Neuronal stem cell (in vitro differentiated cells): ENCODE measurements at regions not wholly inside any gene's neighbourhood (a gene's known extent, or its start where the extent isn't known, plus 50 kb on each side); places are given as distances from the start of the nearest gene placed in this dataset.

Source experiments
- DNase-seq: peaks from one replicate; pipeline ENCODE4 v3.0.0-alpha.2; 2013; ENCODE audit warnings: low spot score
- H2AFZ ChIP-seq: one replicate; pipeline ENCODE4 v1.6.1; 2013; ENCODE audit warnings: mild to moderate bottlenecking, low read length, inconsistent platforms
- H2AK5ac ChIP-seq: 2 replicates; pipeline ENCODE4 v1.6.1; 2013; ENCODE audit warnings: low read depth, mild to moderate bottlenecking, inconsistent platforms, low read length, moderate library complexity, mixed read lengths
- H2BK120ac ChIP-seq: 2 replicates; pipeline ENCODE4 v1.6.1; 2013; ENCODE audit warnings: low read depth, mild to moderate bottlenecking, inconsistent platforms, low read length, moderate library complexity, mixed read lengths
- H2BK12ac ChIP-seq: one replicate; pipeline ENCODE4 v1.6.1; 2013; ENCODE audit warnings: low read length, inconsistent platforms
- H2BK15ac ChIP-seq: 2 replicates; pipeline ENCODE4 v1.6.1; 2013; ENCODE audit warnings: mild to moderate bottlenecking, low read length, inconsistent platforms, mixed read lengths
- H2BK5ac ChIP-seq: one replicate; pipeline ENCODE4 v1.6.1; 2013; ENCODE audit warnings: inconsistent platforms, mild to moderate bottlenecking, low read length, moderate library complexity
- H3K14ac ChIP-seq: one replicate; pipeline ENCODE4 v1.6.1; 2013; ENCODE audit warnings: low read length, inconsistent platforms
- H3K18ac ChIP-seq: 2 replicates; pipeline ENCODE4 v1.6.1; 2013; ENCODE audit warnings: low read length, inconsistent platforms
- H3K23ac ChIP-seq: 2 replicates; pipeline ENCODE4 v1.6.1; 2013; ENCODE audit warnings: low read depth, mild to moderate bottlenecking, mixed read lengths, low read length, inconsistent platforms; ENCODE audit not compliant: poor library complexity
- H3K27ac ChIP-seq: replicated peaks from 3 replicates; pipeline ENCODE4 v1.5.1; 2013; ENCODE audit warnings: low read length, inconsistent platforms
- H3K27me3 ChIP-seq, 3 experiments: 2 replicates each; pipeline ENCODE4 v1.6.1; 2013; ENCODE audit warnings: low read length in 3 of 3, mild to moderate bottlenecking in 2 of 3, inconsistent platforms in 1 of 3, low read depth in 1 of 3, mixed read lengths in 1 of 3, moderate library complexity in 1 of 3; ENCODE audit not compliant: control insufficient read depth in 3 of 3, insufficient read depth in 3 of 3
- H3K36me3 ChIP-seq, 2 donors: replicated peaks in 1 of 2; 2 replicates each; pipeline ENCODE4 v1.6.1; 2013; ENCODE audit warnings: low read length in 2 of 2; ENCODE audit not compliant: control insufficient read depth in 2 of 2, insufficient read depth in 2 of 2
- H3K4ac ChIP-seq: 2 replicates; pipeline ENCODE4 v1.6.1; 2013; ENCODE audit warnings: inconsistent platforms, mild to moderate bottlenecking, low read length, moderate library complexity
- H3K4me1 ChIP-seq, 2 donors: 1 replicate in 1 of 2; 2 replicates in 1 of 2; pipeline ENCODE4 v1.6.1; 2013; ENCODE audit warnings: low read length in 2 of 2, low read depth in 1 of 2; ENCODE audit not compliant: control insufficient read depth in 2 of 2, insufficient read depth in 1 of 2
- H3K4me2 ChIP-seq: one replicate; pipeline ENCODE4 v1.6.1; 2013; ENCODE audit warnings: mild to moderate bottlenecking, low read length, inconsistent platforms; ENCODE audit not compliant: insufficient read depth, poor library complexity, severe bottlenecking
- H3K4me3 ChIP-seq, 2 donors: 2 replicates each; pipeline ENCODE4 v1.5.1; 2013; ENCODE audit warnings: low read length in 2 of 2, mild to moderate bottlenecking in 2 of 2, inconsistent platforms in 1 of 2, moderate library complexity in 1 of 2
- H3K79me1 ChIP-seq: one replicate; pipeline ENCODE4 v1.6.1; 2013; ENCODE audit warnings: low read depth, mild to moderate bottlenecking, inconsistent platforms, low read length, moderate library complexity
- H3K9ac ChIP-seq: one replicate; pipeline ENCODE4 v1.6.1; 2013; ENCODE audit warnings: mild to moderate bottlenecking, low read depth, low read length, inconsistent platforms; ENCODE audit not compliant: poor library complexity
- H3K9me3 ChIP-seq, 2 donors: replicated peaks in 1 of 2; 2 replicates each; pipeline versions ENCODE3 to v1.6.1; 2013; ENCODE audit warnings: low read length in 2 of 2, mild to moderate bottlenecking in 2 of 2, inconsistent platforms in 1 of 2, low read depth in 1 of 2, mixed read lengths in 1 of 2, moderate library complexity in 1 of 2; ENCODE audit not compliant: control insufficient read depth in 2 of 2, insufficient read depth in 1 of 2
- H4K8ac ChIP-seq: one replicate; pipeline ENCODE4 v1.6.1; 2013; ENCODE audit warnings: low read depth, mild to moderate bottlenecking, inconsistent platforms, low read length, moderate library complexity
- H4K91ac ChIP-seq: one replicate; pipeline ENCODE4 v1.6.1; 2013; ENCODE audit warnings: low read length, low read depth, mild to moderate bottlenecking, inconsistent platforms; ENCODE audit not compliant: poor library complexity
- WGBS, 2 donors: extraction: QIAGEN DNeasy Blood & Tissue Kit; methylation state at CpG; one replicate each; pipeline ENCODE4 v1.1.7; 2013; ENCODE audit warnings: missing lambda C conversion rate in 2 of 2, mixed read lengths in 1 of 2; ENCODE audit not compliant: insufficient read length in 2 of 2, insufficient replicate concordance in 1 of 2; ENCODE audit errors: extremely low coverage in 2 of 2; 5-methylcytosine and 5-hydroxymethylcytosine counted together

GRCh38 chr5:56313004-56313531, 79.9 kb upstream of the ANKRD55 start:
- Histone ChIP-seq H3K9me3 (no peaks in the 10 kb centered on the region), H3K23ac (no peak overlapping the region), H3K36me3 (no peaks in the 10 kb centered on the region), H2BK15ac (no peak overlapping the region), H3K79me1 (no peaks in the 10 kb centered on the region), H3K4me2 (no peak overlapping the region), H2BK5ac (no peak overlapping the region), H2BK12ac (no peak overlapping the region), H3K4me3 (no peak overlapping the region), H2BK120ac (no peak overlapping the region), H3K27ac (no peak overlapping the region), H2AK5ac (no peak overlapping the region), H3K14ac (no peak overlapping the region), H3K18ac (no peak overlapping the region), H4K8ac (no peak overlapping the region), H3K4me1 (no peaks in the 10 kb centered on the region), H4K91ac (no peak overlapping the region), H2AFZ (no peak overlapping the region), H3K27me3 (no peaks in the 10 kb centered on the region), H3K4ac (no peak overlapping the region), H3K9ac (no peak overlapping the region)
- WGBS, 2 donors = no CpG with 5 or more reads among the region's 5 CpGs
- no peak for DNase-seq

DNA sequence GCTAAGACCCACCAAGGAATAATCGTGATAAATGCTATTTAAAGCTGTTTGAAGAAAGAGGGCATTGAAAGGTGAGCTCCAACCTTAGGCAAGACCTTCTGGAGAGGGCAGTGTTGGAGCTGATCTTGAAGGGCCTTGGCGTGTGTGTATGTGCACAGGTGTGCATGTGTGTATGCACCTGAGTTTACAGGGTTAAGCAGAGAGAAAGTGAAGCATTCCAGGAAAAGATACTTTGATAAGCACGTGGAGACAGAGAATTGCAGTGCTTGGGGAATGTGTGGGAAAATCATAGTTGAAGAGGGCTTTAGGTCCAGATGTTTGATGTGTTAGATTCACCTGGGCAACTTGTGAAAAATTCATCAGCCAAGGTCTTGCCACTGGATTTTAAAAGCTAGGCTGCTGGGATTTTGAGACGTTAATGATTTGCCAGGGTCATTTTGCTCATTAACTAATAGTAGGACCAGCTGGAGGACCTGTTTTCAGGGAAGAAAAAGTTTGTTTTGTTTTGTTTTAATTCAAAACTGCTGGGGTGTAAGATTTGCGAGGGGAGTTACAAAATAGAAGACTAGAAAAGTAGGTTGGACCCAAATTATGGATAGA, 78.3 kb upstream of the ANKRD55 start:
- Histone ChIP-seq H3K27ac (no peak overlapping the region), H3K27me3 (no peaks in the 10 kb centered on the region)
- 100% methylated on average over 1 of the region's 5 CpGs; no CpG with 5 or more reads in 1 of the 2 donors for WGBS, 2 donors

GRCh38 chr5:56310711-56311204, 77.6 kb upstream of the ANKRD55 start:
- Histone ChIP-seq H3K4me3 (no peak overlapping the region), H2BK12ac (no peak overlapping the region), H3K9me3 (peaks cover 0 to 3% of the 10 kb centered on the region in 2 donors), H2AFZ (no peak overlapping the region), H3K18ac (no peak overlapping the region), H3K23ac (no peak overlapping the region), H3K14ac (no peak overlapping the region), H2BK5ac (no peak overlapping the region), H3K9ac (no peak overlapping the region), H3K4me1 (no peaks in the 10 kb centered on the region), H3K27me3 (no peaks in the 10 kb centered on the region), H3K4ac (no peak overlapping the region), H2BK120ac (no peak overlapping the region), H3K36me3 (no peaks in the 10 kb centered on the region), H4K8ac (no peak overlapping the region), H3K79me1 (no peaks in the 10 kb centered on the region), H3K27ac (no peak overlapping the region), H2AK5ac (no peak overlapping the region), H2BK15ac (no peak overlapping the region), H3K4me2 (no peak overlapping the region), H4K91ac (no peak overlapping the region)
- no CpG with 5 or more reads among the region's 7 CpGs for WGBS, 2 donors
- DNase-seq = no peak

More for the DNA sequence above, 78.3 kb upstream of the ANKRD55 start:
- no peak overlapping the region for H2AFZ ChIP-seq
- H2AK5ac ChIP-seq = no peak overlapping the region
- H3K9me3 ChIP-seq = peaks cover 0 to 3% of the 10 kb centered on the region in 2 donors
- H2BK120ac ChIP-seq = no peak overlapping the region
- H3K4me2 ChIP-seq = no peak overlapping the region
- no peaks in the 10 kb centered on the region for H3K4me1 ChIP-seq
- no peak overlapping the region for H3K9ac ChIP-seq
- H2BK5ac ChIP-seq = no peak overlapping the region
- H4K91ac ChIP-seq = no peak overlapping the region
- H3K79me1 ChIP-seq = no peaks in the 10 kb centered on the region
- H3K14ac ChIP-seq = no peak overlapping the region
- no peak overlapping the region for H3K23ac ChIP-seq
- no peaks in the 10 kb centered on the region for H3K36me3 ChIP-seq
- no peak overlapping the region for H3K18ac ChIP-seq
- no peak for DNase-seq
- no peak overlapping the region for H3K4ac ChIP-seq
- no peak overlapping the region for H2BK12ac ChIP-seq
- H2BK15ac ChIP-seq = no peak overlapping the region
- no peak overlapping the region for H4K8ac ChIP-seq
- no peak overlapping the region for H3K4me3 ChIP-seq

DNA sequence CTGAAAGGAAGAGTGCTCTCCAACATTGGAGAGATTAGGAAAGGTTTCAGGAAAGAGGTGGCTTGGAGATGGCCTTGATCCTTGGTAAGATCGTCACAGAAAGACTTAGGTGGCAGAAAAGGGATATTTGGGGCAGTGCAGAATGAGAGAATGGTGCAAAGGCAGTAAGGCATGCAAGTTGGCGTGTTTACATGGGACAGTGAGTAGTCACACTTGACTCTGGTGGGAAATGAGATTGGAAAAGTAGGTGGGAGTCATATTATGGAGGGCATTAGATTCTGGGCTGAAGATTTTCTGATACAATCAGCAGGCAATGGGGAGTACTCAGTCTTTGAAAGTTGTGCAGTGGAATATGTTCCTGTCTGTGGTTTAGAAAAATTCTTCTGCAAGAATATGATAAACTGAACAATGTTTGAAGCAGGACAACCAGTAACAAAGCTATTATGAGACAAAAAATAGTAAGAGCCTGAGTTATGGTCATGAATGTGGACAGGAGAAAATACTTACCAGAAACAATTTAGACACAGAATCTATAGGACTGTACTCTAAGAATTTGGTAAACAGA, 76.2 kb upstream of the ANKRD55 start:
- H3K4me3 ChIP-seq = no peak overlapping the region

More for the DNA sequence above, 76.2 kb upstream of the ANKRD55 start:
- H3K14ac ChIP-seq = no peak overlapping the region
- H3K9me3 ChIP-seq = peaks cover 0 to 3% of the 10 kb centered on the region in 2 donors
- no CpG with 5 or more reads among the region's 2 CpGs for WGBS, 2 donors
- H3K79me1 ChIP-seq = no peaks in the 10 kb centered on the region
- no peak overlapping the region for H3K4ac ChIP-seq
- H4K91ac ChIP-seq = no peak overlapping the region
- H3K4me1 ChIP-seq = no peaks in the 10 kb centered on the region
- no peak overlapping the region for H2BK12ac ChIP-seq
- H3K23ac ChIP-seq = no peak overlapping the region
- no peak overlapping the region for H3K9ac ChIP-seq
- no peak overlapping the region for H3K27ac ChIP-seq
- H3K4me2 ChIP-seq = no peak overlapping the region
- no peak overlapping the region for H2BK5ac ChIP-seq
- H3K18ac ChIP-seq = no peak overlapping the region
- H3K27me3 ChIP-seq = no peaks in the 10 kb centered on the region
- H2AFZ ChIP-seq = no peak overlapping the region
- no peak for DNase-seq
- no peak overlapping the region for H2BK15ac ChIP-seq
- no peak overlapping the region for H4K8ac ChIP-seq
- no peak overlapping the region for H2AK5ac ChIP-seq
- no peaks in the 10 kb centered on the region for H3K36me3 ChIP-seq
- no peak overlapping the region for H2BK120ac ChIP-seq
